Mammary epithelial cell (primary cell): ENCODE measurements at regions not wholly inside any gene's neighbourhood (a gene's known extent, or its start where the extent isn't known, plus 50 kb on each side); places are given as distances from the start of the nearest gene placed in this dataset.

ENCODE experiments used
- EZH2 ChIP-seq: IDR thresholded peaks from 2 replicates; pipeline ENCODE4 v1.6.1; 2012; ENCODE audit warnings: low read length, inconsistent platforms, borderline replicate concordance
- TF ChIP-seq, protein P1 (sequence below), 2 donors: IDR thresholded peaks in 1 of 2; conservative IDR thresholded peaks in 1 of 2; 2 replicates each; pipeline ENCODE4 v1.5.1; 2011 to 2012; ENCODE audit warnings: inconsistent platforms in 2 of 2, low read length in 2 of 2, mild to moderate bottlenecking in 2 of 2, control low read depth in 1 of 2, low read depth in 1 of 2; ENCODE audit not compliant: insufficient read depth in 1 of 2; ENCODE audit errors: extremely low read depth in 1 of 2

DNA sequence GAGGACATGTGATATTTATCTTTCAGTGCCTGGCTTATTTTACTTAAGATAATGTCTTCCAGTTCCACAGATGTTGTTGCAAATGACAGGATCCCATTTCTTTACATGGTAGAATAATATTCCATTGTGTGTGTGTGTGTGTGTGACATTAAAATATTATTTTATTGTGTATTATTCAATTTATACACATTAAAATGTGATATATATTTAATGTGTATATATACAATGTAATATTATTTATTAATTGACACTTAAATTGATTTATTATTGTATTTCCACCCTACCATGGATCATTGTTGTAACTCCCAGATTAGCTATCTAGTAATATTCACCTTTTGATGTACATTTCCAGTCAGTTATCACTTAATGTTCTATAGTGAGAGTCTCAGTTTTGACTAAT is 1422.5 kb upstream of the ADGRB3 start:
- TF ChIP-seq EZH2: no peak
- TF ChIP-seq, protein P1, sequence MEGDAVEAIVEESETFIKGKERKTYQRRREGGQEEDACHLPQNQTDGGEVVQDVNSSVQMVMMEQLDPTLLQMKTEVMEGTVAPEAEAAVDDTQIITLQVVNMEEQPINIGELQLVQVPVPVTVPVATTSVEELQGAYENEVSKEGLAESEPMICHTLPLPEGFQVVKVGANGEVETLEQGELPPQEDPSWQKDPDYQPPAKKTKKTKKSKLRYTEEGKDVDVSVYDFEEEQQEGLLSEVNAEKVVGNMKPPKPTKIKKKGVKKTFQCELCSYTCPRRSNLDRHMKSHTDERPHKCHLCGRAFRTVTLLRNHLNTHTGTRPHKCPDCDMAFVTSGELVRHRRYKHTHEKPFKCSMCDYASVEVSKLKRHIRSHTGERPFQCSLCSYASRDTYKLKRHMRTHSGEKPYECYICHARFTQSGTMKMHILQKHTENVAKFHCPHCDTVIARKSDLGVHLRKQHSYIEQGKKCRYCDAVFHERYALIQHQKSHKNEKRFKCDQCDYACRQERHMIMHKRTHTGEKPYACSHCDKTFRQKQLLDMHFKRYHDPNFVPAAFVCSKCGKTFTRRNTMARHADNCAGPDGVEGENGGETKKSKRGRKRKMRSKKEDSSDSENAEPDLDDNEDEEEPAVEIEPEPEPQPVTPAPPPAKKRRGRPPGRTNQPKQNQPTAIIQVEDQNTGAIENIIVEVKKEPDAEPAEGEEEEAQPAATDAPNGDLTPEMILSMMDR (conservative IDR thresholded peaks at IDR 0.05 in 1 of 2, IDR thresholded peaks at IDR 0.05 in 1 of 2; ENCODE audit: extremely low read depth in 1 of 2, insufficient read depth in 1 of 2, low read depth in 1 of 2, low read length in 2 of 2): no peak
